A549 (cell line): ENCODE measurements at regions not wholly inside any gene's neighbourhood (a gene's known extent, or its start where the extent isn't known, plus 50 kb on each side); places are given as distances from the start of the nearest gene placed in this dataset.

Experiments
- ATAC-seq, 2 experiments: fragments of 200-7000 bp in 1 of 2; fragments of >200 bp in 1 of 2; cut with Nextera tagmentation in 1 of 2; cut with Tn5 transposase in 1 of 2; 3 replicates each; pipeline versions ENCODE4 v1.8.0 to v1.9.1; 2018 to 2020; ENCODE audit warnings: mild to moderate bottlenecking in 1 of 2, moderate library complexity in 1 of 2
- CTCF ChIA-PET: fragments of 300-600 bp; sonication (Branson Sonifier 250); formaldehyde crosslinking; extraction: SDS; loops from one replicate; lab custom pipeline; 2021; ENCODE audit warnings: antibody characterized with exemption, inconsistent platforms; lab: Yijun Ruan, JAX
- POLR2A ChIA-PET: fragments of 350-600 bp; formaldehyde crosslinking; extraction: SDS; loops from one replicate; lab custom pipeline; 2021; ENCODE audit warnings: antibody characterized with exemption, inconsistent platforms; lab: Yijun Ruan, JAX
- DNase-seq, 2 experiments: peaks; one replicate each; pipeline versions ENCODE4 v3.0.0 to v3.0.0-alpha.2; 2011 to 2016; ENCODE audit warnings: low read depth in 1 of 2, low spot score in 1 of 2
- FAIRE-seq: peaks from 2 replicates; lab custom pipeline; 2011; peaks lifted over from hg19 to GRCh38; lab: Jason Lieb, UNC
- H3K27ac ChIP-seq, 2 experiments: fragments of >200 bp; sonication (Bioruptor Twin); formaldehyde crosslinking; 3 replicates each; pipeline ENCODE4 v1.5.1; 2016 to 2017
- H3K4me1 ChIP-seq: fragments of >200 bp; sonication (Bioruptor Twin); formaldehyde crosslinking; 3 replicates; pipeline ENCODE4 v1.6.1; 2016
- H3K4me2 ChIP-seq: fragments of >200 bp; sonication (Bioruptor Twin); formaldehyde crosslinking; 3 replicates; pipeline ENCODE4 v1.6.1; 2016
- H3K4me3 ChIP-seq: fragments of >200 bp; sonication (Bioruptor Twin); formaldehyde crosslinking; 3 replicates; pipeline ENCODE4 v1.5.1; 2016
- H3K9me3 ChIP-seq: fragments of >200 bp; sonication (Bioruptor Twin); formaldehyde crosslinking; 3 replicates; pipeline ENCODE4 v1.6.1; 2016
- ATOH8 ChIP-seq: fragments of 250-450 bp; sonication (Bioruptor Pico); IDR thresholded peaks from 2 replicates; pipeline ENCODE4 v1.5.0; 2020; ENCODE audit warnings: low read depth, mild to moderate bottlenecking, moderate library complexity
- BHLHE40 ChIP-seq: IDR thresholded peaks from 2 replicates; pipeline ENCODE4 v1.6.1; 2012; ENCODE audit warnings: low read depth, low read length, inconsistent platforms
- CBX8 ChIP-seq: fragments of 200-600 bp; sonication (generic); IDR thresholded peaks from 2 replicates; pipeline ENCODE4 v1.6.1; 2016
- CEBPB ChIP-seq, 2 experiments: fragments of >200 bp in 1 of 2; sonication (Bioruptor Twin) in 1 of 2; formaldehyde crosslinking in 1 of 2; IDR thresholded peaks; 2 replicates each; pipeline ENCODE4 v1.6.1; 2012 to 2016
- EHF ChIP-seq: fragments of 250-450 bp; sonication (Bioruptor Pico); IDR thresholded peaks from 2 replicates; pipeline ENCODE4 v1.5.0; 2020; ENCODE audit warnings: mild to moderate bottlenecking
- ELK1 ChIP-seq: fragments of 150-350 bp; IDR thresholded peaks from 2 replicates; pipeline ENCODE4 v1.6.1; 2014; ENCODE audit warnings: low read depth, mild to moderate bottlenecking, low read length
- HEYL ChIP-seq: fragments of 250-450 bp; sonication (Bioruptor Pico); IDR thresholded peaks from 2 replicates; pipeline ENCODE4 v1.8.0; 2021; ENCODE audit warnings: mild to moderate bottlenecking, moderate library complexity
- HMGXB4 ChIP-seq: fragments of 250-450 bp; sonication (Bioruptor Pico); IDR thresholded peaks from 2 replicates; pipeline ENCODE4 v1.5.0; 2021; ENCODE audit warnings: mild to moderate bottlenecking, moderate library complexity, borderline replicate concordance
- HOXA7 ChIP-seq: fragments of 250-450 bp; sonication (Bioruptor Pico); IDR thresholded peaks from 2 replicates; pipeline ENCODE4 v1.5.0; 2020; ENCODE audit warnings: mild to moderate bottlenecking, moderate library complexity
- HOXB5 ChIP-seq: fragments of 250-450 bp; sonication (Bioruptor Pico); IDR thresholded peaks from 2 replicates; pipeline ENCODE4 v1.5.0; 2020; ENCODE audit warnings: mild to moderate bottlenecking, moderate library complexity
- KDM5A ChIP-seq: fragments of 200-600 bp; sonication (generic); IDR thresholded peaks from 2 replicates; pipeline ENCODE4 v1.6.1; 2016; ENCODE audit warnings: antibody characterized with exemption, mild to moderate bottlenecking
- MAX ChIP-seq: IDR thresholded peaks from 2 replicates; pipeline ENCODE4 v1.6.1; 2012
- MAZ ChIP-seq: fragments of 150-350 bp; IDR thresholded peaks from 2 replicates; pipeline ENCODE4 v1.6.1; 2014; ENCODE audit warnings: antibody characterized with exemption, low read depth, low read length, borderline replicate concordance
- MYC ChIP-seq: IDR thresholded peaks from 2 replicates; pipeline ENCODE4 v1.6.1; 2012; ENCODE audit warnings: mild to moderate bottlenecking, inconsistent platforms, low read length, improper control_type of control experiment, borderline replicate concordance
- POLR2A ChIP-seq: IDR thresholded peaks from 2 replicates; pipeline ENCODE4 v1.6.1; 2012; ENCODE audit warnings: mild to moderate bottlenecking, low read length
- RARB ChIP-seq: fragments of 250-450 bp; sonication (Bioruptor Pico); IDR thresholded peaks from 2 replicates; pipeline ENCODE4 v1.8.0; 2021; ENCODE audit warnings: mild to moderate bottlenecking, moderate library complexity
- RCOR1 ChIP-seq: fragments of 150-350 bp; IDR thresholded peaks from 2 replicates; pipeline ENCODE4 v1.6.1; 2014; ENCODE audit warnings: antibody characterized with exemption, low read length, low read depth
- SMC3 ChIP-seq: fragments of >200 bp; sonication (Bioruptor Twin); formaldehyde crosslinking; IDR thresholded peaks from 3 replicates; pipeline ENCODE4 v1.6.1; 2018; ENCODE audit warnings: inconsistent platforms
- ZC3H11A ChIP-seq: fragments of 450-650 bp; IDR thresholded peaks from 2 replicates; pipeline ENCODE4 v1.6.1; 2014; ENCODE audit warnings: antibody characterized with exemption, mild to moderate bottlenecking
- WGBS: methylation state at CpG from one replicate; pipeline ENCODE4 v1.1.6; 2017; ENCODE audit errors: missing lambda C conversion rate; 5-methylcytosine and 5-hydroxymethylcytosine counted together
- TF ChIP-seq, protein P1 (sequence below): IDR thresholded peaks from 2 replicates; pipeline ENCODE4 v1.6.1; 2012; ENCODE audit warnings: low read depth, borderline replicate concordance

DNA sequence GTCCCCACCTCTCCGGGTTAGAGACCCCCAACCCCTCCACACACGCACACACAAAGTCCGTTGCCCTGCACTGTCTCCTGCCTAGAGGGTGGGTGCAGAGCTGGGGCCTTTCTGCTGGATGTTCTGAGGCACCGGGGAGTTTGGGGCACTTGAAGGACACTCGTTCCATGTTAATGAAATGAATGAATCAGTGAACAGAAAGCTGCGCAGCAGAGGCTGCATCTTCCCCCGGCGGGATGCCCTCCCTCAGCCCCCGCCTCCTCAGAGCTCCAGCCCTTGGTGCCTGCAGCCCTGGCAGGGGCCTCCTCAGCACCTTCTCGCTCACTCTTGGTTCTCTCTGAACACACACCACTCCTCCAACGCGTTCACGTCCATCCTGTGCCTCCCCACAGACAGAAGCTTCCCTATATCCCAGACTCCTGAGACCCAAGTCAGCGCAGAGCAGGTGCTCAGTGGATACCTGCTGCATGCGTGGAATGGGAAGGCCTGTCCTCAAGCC lies 611.9 kb downstream of the TBC1D22A start:
- H3K4me1 ChIP-seq: no peaks in the 10 kb centered on the region
- no peak overlapping the region for H3K27ac ChIP-seq
- FAIRE-seq (no peak), DNase-seq (no peak), ATAC-seq (no peak; a peak in 1 of 6 replicates)
- H3K9me3 ChIP-seq: no peaks in the 10 kb centered on the region
- ChIA-PET POLR2A (no interaction called here), CTCF (no interaction called here)
- H3K4me3 ChIP-seq: no peak overlapping the region
- no peak for TF ChIP-seq KDM5A
- no peak for TF ChIP-seq SMC3
- no peak for TF ChIP-seq ATOH8 (CRISPR knock-in tag)
- no peak for TF ChIP-seq RARB (CRISPR knock-in tag)
- no peak for TF ChIP-seq RCOR1
- no peak for TF ChIP-seq HMGXB4
- TF ChIP-seq, protein P1, sequence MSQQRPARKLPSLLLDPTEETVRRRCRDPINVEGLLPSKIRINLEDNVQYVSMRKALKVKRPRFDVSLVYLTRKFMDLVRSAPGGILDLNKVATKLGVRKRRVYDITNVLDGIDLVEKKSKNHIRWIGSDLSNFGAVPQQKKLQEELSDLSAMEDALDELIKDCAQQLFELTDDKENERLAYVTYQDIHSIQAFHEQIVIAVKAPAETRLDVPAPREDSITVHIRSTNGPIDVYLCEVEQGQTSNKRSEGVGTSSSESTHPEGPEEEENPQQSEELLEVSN: no peak
- TF ChIP-seq HOXB5 (CRISPR knock-in tag): no peak
- TF ChIP-seq MAZ: no peak
- TF ChIP-seq CEBPB (IDR thresholded peaks at IDR 0.05): no peak
- no peak for TF ChIP-seq CBX8
- TF ChIP-seq ZC3H11A: no peak
- TF ChIP-seq POLR2A: no peak
- TF ChIP-seq HOXA7: no peak
- H3K4me2 ChIP-seq: no peak overlapping the region
- 55% methylated on average over 12 of the region's 15 CpGs for WGBS

- no peak for ATAC-seq
- H3K4me3 ChIP-seq: no peak overlapping the region
- no peak overlapping the region for H3K4me2 ChIP-seq
- TF ChIP-seq MYC: no peak
- no peak for TF ChIP-seq MAZ
- no peak for TF ChIP-seq HEYL
- no peak for TF ChIP-seq EHF (CRISPR knock-in tag)
- TF ChIP-seq RARB (CRISPR knock-in tag): no peak
- TF ChIP-seq ELK1: no peak
- TF ChIP-seq HMGXB4: no peak
- no peak for TF ChIP-seq MAX
- TF ChIP-seq BHLHE40: no peak
- 57% methylated on average over 5 of the region's 13 CpGs for WGBS
- H3K27ac ChIP-seq: no peak overlapping the region
- H3K9me3 ChIP-seq: no peaks in the 10 kb centered on the region
- CTCF ChIA-PET: no interaction called here
- POLR2A ChIA-PET: no interaction called here
- no peaks in the 10 kb centered on the region for H3K4me1 ChIP-seq
- FAIRE-seq: no peak
- no peak for DNase-seq
Observed at GRCh38 chr22:47373648-47374272, 611.3 kb downstream of the TBC1D22A start.
